ENCODE measurements at regions not wholly inside any gene's neighbourhood (a gene's known extent, or its start where the extent isn't known, plus 50 kb on each side); places are given as distances from the start of the nearest gene placed in this dataset.

GRCh38 chr3:160103397-160103796 is 114.8 kb downstream of the IL12A start:
- H3K4me3 ChIP-seq (ENCODE audit: low read depth, low read length) = no peak overlapping the region
- no peak for TF ChIP-seq CTCF (IDR thresholded peaks at IDR 0.05; ENCODE audit: low read depth, low read length)

DNA sequence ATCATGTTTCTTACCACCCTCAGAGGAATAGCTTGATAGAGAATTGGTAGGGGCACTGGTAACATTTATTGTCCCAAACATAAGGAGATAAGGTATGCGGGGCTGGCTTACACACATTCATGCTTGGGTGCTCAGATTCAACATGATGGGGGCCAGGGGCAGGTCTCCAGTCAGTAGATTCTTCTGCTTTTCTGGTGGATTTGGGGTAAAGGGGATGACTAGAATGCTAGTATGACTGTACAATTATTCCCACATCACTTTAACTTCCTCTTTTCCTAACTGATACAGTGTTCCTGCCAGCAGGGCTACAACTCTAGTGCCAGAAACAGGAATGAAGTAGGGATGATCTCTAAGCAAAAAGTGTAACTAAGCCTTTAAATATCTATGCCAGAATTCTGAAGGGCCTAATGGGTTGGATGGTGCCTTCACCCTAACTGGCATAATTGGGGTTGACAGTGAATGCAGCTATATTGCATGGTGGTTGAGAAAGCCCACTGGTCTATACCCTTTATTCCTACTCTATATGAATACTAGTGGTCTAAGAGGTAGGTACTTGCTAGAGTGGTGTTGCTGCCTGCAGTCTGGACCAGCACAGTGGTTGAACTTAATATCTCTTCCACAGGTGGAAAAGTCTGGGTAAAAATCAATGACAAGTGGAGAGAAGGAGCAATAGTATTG is 117.4 kb downstream of the IL12A start:
- TF ChIP-seq CTCF (IDR thresholded peaks at IDR 0.05; ENCODE audit: low read depth, low read length) = no peak
- no peak overlapping the region for H3K4me3 ChIP-seq (ENCODE audit: low read depth, low read length)

- H3K4me3 ChIP-seq (ENCODE audit: low read depth, low read length) = no peak overlapping the region
- TF ChIP-seq CTCF (IDR thresholded peaks at IDR 0.05; ENCODE audit: low read depth, low read length) = no peak
Observed at GRCh38 chr3:160106905-160107861, 118.0 kb upstream of the C3orf80 start.

DNA sequence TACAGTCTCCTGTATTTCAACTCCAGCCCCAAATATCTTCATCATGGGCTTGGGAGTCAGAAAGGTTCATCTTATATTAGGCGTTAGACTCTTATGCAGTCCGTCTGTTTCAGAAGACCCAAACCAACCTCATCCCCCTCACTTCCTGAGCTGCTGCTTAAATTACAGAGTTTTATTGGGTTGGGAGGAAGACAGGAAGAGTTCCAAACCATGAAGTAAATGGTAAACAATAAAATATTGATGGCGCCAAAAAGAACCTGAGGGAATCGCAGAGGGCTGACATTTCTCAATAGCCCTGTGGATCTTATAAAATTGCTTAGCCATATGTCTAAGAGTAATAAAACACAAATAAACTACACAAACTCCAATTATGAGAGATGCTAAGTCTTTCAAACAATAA is 116.9 kb upstream of the C3orf80 start:
- no peak for TF ChIP-seq CTCF (IDR thresholded peaks at IDR 0.05; ENCODE audit: low read depth, low read length)
- H3K4me3 ChIP-seq (ENCODE audit: low read depth, low read length) = no peak overlapping the region

- no peak overlapping the region for H3K4me3 ChIP-seq (ENCODE audit: low read depth, low read length)
- no peak for TF ChIP-seq CTCF (IDR thresholded peaks at IDR 0.05; ENCODE audit: low read depth, low read length)
Observed at GRCh38 chr3:160112481-160112880, 112.7 kb upstream of the C3orf80 start.

DNA sequence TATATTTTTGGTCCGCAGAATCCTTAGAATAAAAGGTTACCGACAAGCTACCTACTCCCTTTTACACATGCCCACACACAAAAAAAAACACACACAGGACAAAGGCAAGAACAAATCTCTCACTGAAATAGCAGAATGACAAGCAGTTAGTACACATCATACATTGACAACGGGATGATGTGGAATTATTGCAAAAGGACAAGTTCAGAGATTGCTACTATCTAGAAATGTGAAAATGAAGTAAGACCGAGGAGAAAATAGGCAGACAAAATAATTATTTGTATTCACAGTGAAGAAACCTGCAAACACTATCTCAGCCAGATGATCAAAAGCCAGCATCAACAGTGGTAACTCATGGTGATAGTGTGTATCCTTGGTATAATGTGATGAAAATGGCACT is 112.2 kb upstream of the C3orf80 start:
- no peak for TF ChIP-seq CTCF (IDR thresholded peaks at IDR 0.05; ENCODE audit: low read depth, low read length)
- H3K4me3 ChIP-seq (ENCODE audit: low read depth, low read length) = no peak overlapping the region
